ENCODE measurements at regions not wholly inside any gene's neighbourhood (a gene's known extent, or its start where the extent isn't known, plus 50 kb on each side); places are given as distances from the start of the nearest gene placed in this dataset.

GRCh38 chr4:116736756-116737155 is 348.6 kb downstream of the TRAM1L1 start:
- TF ChIP-seq CTCF (conservative IDR thresholded peaks at IDR 0.05 in 1 of 2, IDR thresholded peaks at IDR 0.05 in 1 of 2; ENCODE audit: low read depth in 1 of 2, low read length in 2 of 2) (no peak), EZH2 (IDR thresholded peaks at IDR 0.05; ENCODE audit: low read length, missing control alignments) (no peak)
